HCEC 1CT (cell line): ENCODE measurements at regions not wholly inside any gene's neighbourhood (a gene's known extent, or its start where the extent isn't known, plus 50 kb on each side); places are given as distances from the start of the nearest gene placed in this dataset.
A peak's percentile ranks its signal among the peaks of the same experiment; 100 is the strongest.

Experiments used
- DNase-seq: peaks from one replicate; pipeline ENCODE4 v3.0.0-alpha.2; 2017

- no peak for DNase-seq
Measured at GRCh38 chr6:10303608-10304506, 111.0 kb downstream of the TFAP2A start.

- DNase-seq: no peak
Measured at GRCh38 chr6:10302566-10303235, 112.2 kb downstream of the TFAP2A start.

- no peak for DNase-seq
Measured at GRCh38 chr6:10300071-10300470, 114.8 kb downstream of the TFAP2A start.

GRCh38 chr6:10297832-10298231 is 117.0 kb downstream of the TFAP2A start:
- DNase-seq: no peak

GRCh38 chr6:10278746-10279145 is 136.1 kb downstream of the TFAP2A start:
- no peak for DNase-seq

GRCh38 chr6:10276660-10277287 is 138.1 kb downstream of the TFAP2A start:
- DNase-seq: no peak

- no peak for DNase-seq
Measured at GRCh38 chr6:10276106-10276505, 138.8 kb downstream of the TFAP2A start.

GRCh38 chr6:10272591-10272990 is 142.3 kb downstream of the TFAP2A start:
- DNase-seq: no peak

- DNase-seq: no peak
Measured at GRCh38 chr6:10271982-10272381, 142.9 kb downstream of the TFAP2A start.

- no peak for DNase-seq
Measured at GRCh38 chr6:10269814-10270472, 144.9 kb downstream of the TFAP2A start.

GRCh38 chr6:10268611-10269310 is 146.1 kb downstream of the TFAP2A start:
- DNase-seq: no peak

GRCh38 chr6:10268111-10268510 is 146.8 kb downstream of the TFAP2A start:
- no peak for DNase-seq

- DNase-seq: no peak
Measured at GRCh38 chr6:10266462-10266861, 148.4 kb downstream of the TFAP2A start.

- no peak for DNase-seq
Measured at GRCh38 chr6:10266061-10266460, 148.8 kb downstream of the TFAP2A start.

GRCh38 chr6:10262505-10262904 is 152.4 kb downstream of the TFAP2A start:
- no peak for DNase-seq

GRCh38 chr6:10259671-10260070 is 155.2 kb downstream of the TFAP2A start:
- DNase-seq: no peak

- DNase-seq: no peak
Measured at GRCh38 chr6:10258341-10258740, 156.5 kb downstream of the TFAP2A start.

GRCh38 chr6:10256113-10256690 is 158.7 kb downstream of the TFAP2A start:
- peak; percentile 7 for DNase-seq

- DNase-seq: no peak
Measured at GRCh38 chr6:10250655-10251220, 164.1 kb downstream of the TFAP2A start.

- no peak for DNase-seq
Measured at GRCh38 chr6:10248378-10248843, 166.5 kb downstream of the TFAP2A start.

GRCh38 chr6:10237298-10238038 is 177.4 kb downstream of the TFAP2A start:
- DNase-seq: no peak
